IPS DF 6.9 (cell line): ENCODE measurements at regions not wholly inside any gene's neighbourhood (a gene's known extent, or its start where the extent isn't known, plus 50 kb on each side); places are given as distances from the start of the nearest gene placed in this dataset.

ENCODE experiments used
- DNase-seq: peaks from one replicate; pipeline ENCODE4 v3.0.0-alpha.2; 2013; ENCODE audit warnings: low read depth, low spot score
- H3K27ac ChIP-seq: one replicate; pipeline ENCODE4 v1.5.1; 2013; ENCODE audit warnings: low read length, control low read depth
- H3K27me3 ChIP-seq: 2 replicates; pipeline ENCODE4 v1.6.1; 2013; ENCODE audit warnings: mild to moderate bottlenecking, low read length; ENCODE audit not compliant: control insufficient read depth, insufficient read depth
- H3K36me3 ChIP-seq: 2 replicates; pipeline ENCODE4 v1.6.1; 2013; ENCODE audit warnings: low read length; ENCODE audit not compliant: control insufficient read depth, insufficient read depth
- H3K4me1 ChIP-seq: 2 replicates; pipeline ENCODE4 v1.6.1; 2013; ENCODE audit warnings: low read length; ENCODE audit not compliant: control insufficient read depth, insufficient read depth
- H3K4me3 ChIP-seq: 2 replicates; pipeline ENCODE4 v1.5.1; 2013; ENCODE audit warnings: mild to moderate bottlenecking, low read length
- H3K9me3 ChIP-seq: 2 replicates; pipeline ENCODE4 v1.6.1; 2013; ENCODE audit warnings: low read length, inconsistent platforms; ENCODE audit not compliant: control insufficient read depth, insufficient read depth
- WGBS: extraction: QIAGEN DNeasy Blood & Tissue Kit; methylation state at CpG from one replicate; pipeline ENCODE4 v1.1.7; 2013; ENCODE audit warnings: mixed read lengths, missing lambda C conversion rate; ENCODE audit not compliant: insufficient read length, insufficient coverage; 5-methylcytosine and 5-hydroxymethylcytosine counted together

DNA sequence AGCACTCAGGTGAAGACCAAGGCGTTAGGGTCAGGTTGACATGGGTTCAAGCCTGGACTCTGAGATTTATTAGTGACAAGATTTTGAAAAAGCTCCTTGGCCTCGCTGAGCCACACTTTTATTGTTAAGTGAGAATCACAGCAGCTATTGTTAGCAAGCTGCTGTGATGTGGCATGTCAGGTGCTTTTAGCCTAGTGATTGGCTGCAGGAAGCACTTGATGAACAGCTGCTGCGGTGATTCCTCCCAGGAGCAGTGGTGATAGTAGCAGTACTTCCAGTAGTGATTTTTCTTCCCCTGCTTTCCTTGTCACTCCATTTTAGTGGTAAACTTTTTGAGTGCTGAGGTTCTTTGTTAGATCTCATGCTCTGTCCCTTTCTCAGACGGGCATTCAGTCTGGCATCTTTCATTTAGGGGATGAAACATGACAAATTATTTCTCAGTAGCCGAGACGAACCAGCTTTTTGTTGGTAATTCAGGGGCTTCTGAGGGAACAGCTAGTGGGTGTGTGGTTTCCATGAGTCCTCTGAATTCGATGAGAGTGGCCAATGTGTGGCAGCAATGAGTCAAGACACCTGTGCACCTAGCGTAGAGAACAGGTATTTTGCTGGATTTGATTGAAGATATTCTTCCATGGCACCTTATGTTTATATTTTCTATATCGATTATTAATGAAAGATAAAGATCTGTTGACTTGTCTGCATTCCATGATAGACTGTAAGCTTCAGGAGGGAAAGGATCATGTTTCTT lies 696.7 kb downstream of the DHX35 start:
- Histone ChIP-seq H3K27ac (no peak overlapping the region), H3K27me3 (no peaks in the 10 kb centered on the region), H3K36me3 (no peaks in the 10 kb centered on the region), H3K4me3 (no peak overlapping the region), H3K9me3 (no peaks in the 10 kb centered on the region), H3K4me1 (no peaks in the 10 kb centered on the region)
- WGBS = no CpG with 5 or more reads among the region's 9 CpGs
- no peak for DNase-seq

DNA sequence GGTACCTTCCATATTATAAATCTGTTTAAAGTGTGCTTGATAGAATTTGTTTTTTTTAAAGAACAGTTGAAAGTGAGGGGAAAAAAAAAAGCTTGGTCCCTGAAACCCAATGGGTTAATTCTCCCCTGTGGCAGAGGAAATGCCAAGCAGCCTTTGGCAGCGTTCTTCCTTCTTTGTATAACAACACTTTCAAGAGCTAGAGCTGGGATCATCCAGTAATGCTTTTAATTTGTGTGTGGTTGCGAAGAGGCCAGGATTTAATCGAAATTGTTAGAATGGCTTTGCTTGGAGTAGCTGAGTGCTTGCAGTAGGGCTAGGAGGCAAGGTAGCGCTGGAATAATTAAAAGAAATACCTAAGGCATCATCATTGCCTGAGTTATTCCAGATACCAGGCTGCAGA lies 692.0 kb downstream of the DHX35 start:
- Histone ChIP-seq H3K4me1 (no peaks in the 10 kb centered on the region), H3K4me3 (no peak overlapping the region), H3K27me3 (no peaks in the 10 kb centered on the region), H3K36me3 (no peaks in the 10 kb centered on the region), H3K27ac (no peak overlapping the region), H3K9me3 (no peaks in the 10 kb centered on the region)
- DNase-seq = no peak
- no CpG with 5 or more reads among the region's 4 CpGs for whole genome bisulfite sequencing

DNA sequence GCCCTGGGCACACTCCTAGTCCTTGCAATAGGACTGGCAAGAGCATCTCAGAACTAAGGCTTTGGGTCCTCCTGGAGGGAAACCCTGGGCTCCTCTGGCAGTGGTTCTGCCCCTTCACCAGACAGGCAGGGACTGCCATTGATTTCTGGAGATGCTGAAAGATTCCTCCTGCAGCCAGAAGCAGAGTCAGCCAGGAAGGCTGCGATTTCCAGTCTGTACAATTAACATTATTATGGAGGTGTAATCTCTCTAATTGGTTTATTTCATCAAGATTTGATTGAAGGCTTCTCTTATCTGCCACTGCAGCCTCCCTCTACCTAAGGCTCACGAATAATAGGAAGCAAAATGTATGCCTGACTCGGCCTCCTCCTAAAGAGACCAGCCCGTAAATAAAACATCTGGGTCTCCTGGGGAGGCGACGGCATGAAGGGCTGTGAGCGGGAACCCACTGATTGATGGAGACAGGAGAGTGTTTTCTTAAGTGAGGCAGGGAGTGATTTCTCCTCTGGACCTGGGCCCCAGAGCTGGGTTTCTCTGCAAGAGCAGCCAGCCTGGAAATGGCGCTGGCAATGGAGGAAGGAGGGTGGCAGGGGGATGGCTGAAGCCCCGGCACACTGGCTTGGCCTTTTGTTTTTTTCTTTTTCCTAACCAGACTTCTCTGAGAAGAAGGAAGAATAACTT lies 689.6 kb downstream of the DHX35 start:
- no CpG with 5 or more reads among the region's 9 CpGs for WGBS
- no peaks in the 10 kb centered on the region for H3K36me3 ChIP-seq
- DNase-seq = no peak
- H3K4me1 ChIP-seq = no peaks in the 10 kb centered on the region; the same call in 1 of the 2 replicates
- no peak overlapping the region for H3K4me3 ChIP-seq
- H3K9me3 ChIP-seq = no peaks in the 10 kb centered on the region
- H3K27me3 ChIP-seq = no peaks in the 10 kb centered on the region
- H3K27ac ChIP-seq = no peak overlapping the region

- Histone ChIP-seq H3K36me3 (no peaks in the 10 kb centered on the region), H3K27ac (no peak overlapping the region)
Measured at GRCh38 chr20:39646874-39647413, 684.8 kb downstream of the DHX35 start.

GRCh38 chr20:39645131-39645530 lies 683.0 kb downstream of the DHX35 start:
- H3K9me3 ChIP-seq = no peaks in the 10 kb centered on the region

More at GRCh38 chr20:39646874-39647413, 684.8 kb downstream of the DHX35 start:
- peaks cover 2% of the 10 kb centered on the region; the same call in 1 of the 2 replicates for H3K4me1 ChIP-seq
- no CpG with 5 or more reads among the region's 7 CpGs for WGBS
- no peak for DNase-seq
- no peaks in the 10 kb centered on the region for H3K9me3 ChIP-seq
- no peaks in the 10 kb centered on the region for H3K27me3 ChIP-seq
- no peak overlapping the region for H3K4me3 ChIP-seq

GRCh38 chr20:39643292-39643691 lies 681.1 kb downstream of the DHX35 start:
- no CpG with 5 or more reads among the region's 1 CpG for WGBS
- no peaks in the 10 kb centered on the region for H3K27me3 ChIP-seq

More at GRCh38 chr20:39645131-39645530, 683.0 kb downstream of the DHX35 start:
- no CpG with 5 or more reads among the region's 3 CpGs for WGBS
- H3K36me3 ChIP-seq = no peaks in the 10 kb centered on the region
- no peak overlapping the region for H3K27ac ChIP-seq
- H3K27me3 ChIP-seq = no peaks in the 10 kb centered on the region
- no peak overlapping the region for H3K4me3 ChIP-seq
- DNase-seq = no peak
- H3K4me1 ChIP-seq = peaks cover 2% of the 10 kb centered on the region; the same call in 1 of the 2 replicates

GRCh38 chr20:39641423-39641822 lies 679.3 kb downstream of the DHX35 start:
- Histone ChIP-seq H3K4me1 (0 out of 2 replicates have a peak, but pooled peaks cover 2% of the 10 kb centered on the region), H3K9me3 (no peaks in the 10 kb centered on the region), H3K27ac (no peak overlapping the region), H3K27me3 (no peaks in the 10 kb centered on the region), H3K36me3 (no peaks in the 10 kb centered on the region), H3K4me3 (no peak overlapping the region)
- WGBS = no CpG with 5 or more reads among the region's 4 CpGs
- DNase-seq = no peak

More at GRCh38 chr20:39643292-39643691, 681.1 kb downstream of the DHX35 start:
- H3K9me3 ChIP-seq = no peaks in the 10 kb centered on the region
- H3K36me3 ChIP-seq = no peaks in the 10 kb centered on the region
- no peak for DNase-seq
- peaks cover 2% of the 10 kb centered on the region; the same call in 1 of the 2 replicates for H3K4me1 ChIP-seq
- no peak overlapping the region for H3K27ac ChIP-seq
- H3K4me3 ChIP-seq = no peak overlapping the region

DNA sequence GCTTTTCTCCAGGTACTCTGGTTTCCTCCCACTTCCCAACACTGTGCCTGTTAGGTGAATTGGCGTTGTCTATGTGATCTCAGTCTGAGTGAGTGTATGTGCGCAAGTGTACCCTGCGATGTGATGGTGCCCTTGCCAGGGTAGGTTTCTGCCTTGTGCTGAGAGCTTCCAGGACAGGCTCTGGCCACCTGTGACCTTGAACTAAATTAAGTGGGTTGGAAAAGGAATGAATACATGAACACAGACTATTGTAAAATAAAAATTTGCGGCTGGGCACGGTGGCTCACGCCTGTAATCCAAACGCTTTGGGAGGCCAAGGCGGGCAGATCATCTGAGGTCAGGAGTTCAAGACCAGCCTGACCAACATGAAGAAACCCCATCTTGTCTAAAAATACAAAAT lies 678.0 kb downstream of the DHX35 start:
- WGBS = no CpG with 5 or more reads among the region's 8 CpGs
- Histone ChIP-seq H3K27me3 (no peaks in the 10 kb centered on the region), H3K27ac (no peak overlapping the region), H3K4me1 (0 out of 2 replicates have a peak, but pooled peaks cover under 1% of the 10 kb centered on the region), H3K9me3 (no peaks in the 10 kb centered on the region), H3K36me3 (no peaks in the 10 kb centered on the region), H3K4me3 (no peak overlapping the region)
- DNase-seq = no peak

GRCh38 chr20:39638731-39639130 lies 676.6 kb downstream of the DHX35 start:
- Histone ChIP-seq H3K27ac (no peak overlapping the region), H3K9me3 (no peaks in the 10 kb centered on the region), H3K4me3 (no peak overlapping the region), H3K36me3 (no peaks in the 10 kb centered on the region), H3K27me3 (no peaks in the 10 kb centered on the region), H3K4me1 (no peaks in the 10 kb centered on the region)
- DNase-seq = no peak
- WGBS = no CpG with 5 or more reads among the region's 2 CpGs

- no peaks in the 10 kb centered on the region for H3K4me1 ChIP-seq
- no peak for DNase-seq
- no peaks in the 10 kb centered on the region for H3K27me3 ChIP-seq
- H3K9me3 ChIP-seq = no peaks in the 10 kb centered on the region
- H3K4me3 ChIP-seq = no peak overlapping the region
- no peak overlapping the region for H3K27ac ChIP-seq
- no CpG with 5 or more reads among the region's 7 CpGs for WGBS
- H3K36me3 ChIP-seq = no peaks in the 10 kb centered on the region
Measured at GRCh38 chr20:39633689-39634088, 671.5 kb downstream of the DHX35 start.
